ENCODE measurements at regions not wholly inside any gene's neighbourhood (a gene's known extent, or its start where the extent isn't known, plus 50 kb on each side); places are given as distances from the start of the nearest gene placed in this dataset.

- DNase-seq (ENCODE audit: low spot score): no peak
These were observed 57.5 kb upstream of the PRR23E start for GRCh38 chr3:127135241-127136023.

DNA sequence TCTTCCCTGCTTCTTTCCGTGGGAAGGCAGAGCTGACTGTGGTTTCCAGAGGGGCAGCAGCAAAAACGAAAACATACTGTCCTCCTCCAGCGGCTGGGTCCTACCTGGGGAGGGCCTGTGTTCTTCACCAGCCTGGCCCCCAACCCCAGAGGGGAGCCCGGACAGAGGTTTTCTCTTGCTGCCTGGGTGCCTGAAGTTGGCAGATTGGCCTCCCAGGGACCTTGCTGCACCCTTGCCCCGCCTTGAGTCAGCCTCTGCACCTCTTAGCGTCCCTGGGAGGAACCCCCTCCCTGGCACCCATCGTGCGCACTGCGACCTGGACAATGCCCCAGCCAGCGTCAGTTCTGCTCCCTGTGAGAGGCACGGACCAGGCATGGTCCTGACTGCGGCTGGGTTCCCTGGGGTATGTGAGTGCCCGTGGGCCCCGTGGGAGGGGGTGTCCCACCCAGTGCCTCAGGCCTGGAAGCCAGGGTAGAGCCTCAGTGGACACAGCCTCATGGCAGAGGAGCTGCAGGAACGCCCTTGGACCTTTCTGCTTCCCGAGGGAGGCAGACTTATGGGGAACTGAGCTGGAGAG lies 56.8 kb upstream of the PRR23E start:
- no peak for DNase-seq (ENCODE audit: low spot score)

GRCh38 chr3:127136706-127137105 lies 56.2 kb upstream of the PRR23E start:
- no peak for DNase-seq (ENCODE audit: low spot score)

DNA sequence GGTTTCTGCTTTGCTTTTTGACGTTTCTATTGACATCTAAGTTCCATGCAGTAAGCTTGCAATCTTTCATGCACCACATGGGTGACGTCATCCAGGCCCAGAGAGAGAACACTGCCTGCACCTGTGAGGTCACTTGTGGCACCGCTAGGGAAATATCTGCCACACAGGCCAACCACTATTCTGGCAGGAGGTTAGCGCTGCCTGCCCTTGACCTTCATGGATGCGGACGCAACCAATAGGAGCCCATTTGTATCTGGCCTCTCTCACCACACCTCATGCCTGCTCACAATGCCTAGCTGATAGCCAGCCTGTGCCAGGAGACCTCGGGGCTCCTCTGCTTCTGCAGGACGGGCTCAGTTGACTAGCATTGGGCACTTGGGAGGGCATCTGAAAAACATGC lies 55.8 kb upstream of the PRR23E start:
- DNase-seq (ENCODE audit: low spot score): no peak

DNA sequence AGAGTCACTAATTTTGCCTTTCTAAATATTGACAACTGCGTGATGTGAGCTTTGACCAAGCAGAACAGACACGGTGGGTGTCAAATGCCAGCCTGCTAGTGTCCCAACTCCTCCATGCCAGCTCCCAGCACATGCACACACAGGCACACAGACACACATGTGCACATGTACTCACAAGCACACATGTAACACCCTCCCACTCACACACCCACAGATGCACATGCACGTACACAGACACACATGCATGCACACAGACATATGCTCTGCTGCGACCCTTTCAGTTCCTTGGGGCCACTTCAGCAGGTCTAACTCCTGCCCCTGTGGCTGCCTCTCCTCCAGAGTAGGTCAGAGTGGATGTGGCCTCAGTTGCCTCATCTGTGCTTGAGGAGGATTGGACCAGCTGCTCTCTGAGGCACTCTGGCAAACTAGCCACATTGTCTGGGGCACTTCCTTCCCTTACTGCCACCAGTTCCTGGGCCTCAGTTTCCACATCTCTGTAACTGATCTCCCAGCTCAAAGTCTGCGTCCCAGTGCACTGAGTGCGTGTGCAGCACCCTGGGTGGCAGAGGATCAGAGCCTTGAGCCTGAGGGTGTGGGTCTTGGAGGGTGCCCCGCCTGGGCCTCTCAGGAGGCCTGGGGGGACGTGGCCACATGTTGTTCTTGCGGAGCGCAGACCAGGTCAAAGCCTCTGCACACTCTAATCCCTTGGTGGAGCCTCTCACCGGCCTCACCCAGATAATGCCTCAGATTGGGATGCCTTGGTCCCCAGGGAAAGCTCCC lies 55.0 kb upstream of the PRR23E start:
- DNase-seq (ENCODE audit: low spot score): no peak

DNA sequence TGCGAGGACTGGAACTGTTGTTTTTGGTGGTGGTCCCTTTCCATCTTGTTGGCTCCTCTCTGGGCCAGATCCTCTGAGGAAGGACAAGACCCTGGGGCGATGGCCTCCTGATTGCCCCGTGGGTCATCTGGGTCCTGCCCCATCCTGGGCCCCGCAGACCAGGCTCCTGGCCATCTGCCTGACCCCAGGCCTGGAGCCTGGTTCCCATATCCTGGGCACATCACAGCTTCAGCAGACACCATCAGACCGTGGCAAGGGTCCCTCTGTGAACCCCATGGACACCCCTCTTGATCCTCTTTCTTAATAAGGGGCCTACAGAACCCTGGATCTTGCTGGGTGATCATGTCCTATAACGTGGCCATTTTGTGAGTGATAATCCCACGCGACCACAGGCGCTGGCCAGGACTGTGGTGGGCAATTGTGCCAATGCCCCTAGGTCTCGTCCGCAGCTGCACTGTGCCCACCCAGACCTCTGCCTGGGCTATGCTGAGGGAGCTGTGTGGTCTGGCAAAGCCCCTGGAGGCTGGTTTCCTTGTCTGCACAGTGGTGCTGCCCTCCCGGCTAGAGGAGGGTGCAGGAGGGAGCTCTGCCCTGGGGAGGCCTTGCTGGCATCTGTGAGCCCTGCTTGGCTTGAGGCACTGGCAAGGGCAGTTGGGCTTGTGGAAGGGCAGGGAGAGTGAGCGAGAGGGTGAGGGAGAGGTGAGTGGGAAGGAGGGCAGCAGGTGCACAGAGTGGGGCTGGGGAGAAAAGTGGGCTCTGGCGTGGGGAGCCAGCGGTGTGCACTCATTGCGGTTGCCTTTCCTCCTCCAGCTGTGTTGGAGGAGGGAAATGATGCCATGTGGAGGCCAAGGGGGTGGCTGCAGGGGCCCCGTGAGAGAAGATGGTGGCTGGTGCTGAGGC lies 53.1 kb upstream of the PRR23E start:
- no peak for DNase-seq (ENCODE audit: low spot score)

DNA sequence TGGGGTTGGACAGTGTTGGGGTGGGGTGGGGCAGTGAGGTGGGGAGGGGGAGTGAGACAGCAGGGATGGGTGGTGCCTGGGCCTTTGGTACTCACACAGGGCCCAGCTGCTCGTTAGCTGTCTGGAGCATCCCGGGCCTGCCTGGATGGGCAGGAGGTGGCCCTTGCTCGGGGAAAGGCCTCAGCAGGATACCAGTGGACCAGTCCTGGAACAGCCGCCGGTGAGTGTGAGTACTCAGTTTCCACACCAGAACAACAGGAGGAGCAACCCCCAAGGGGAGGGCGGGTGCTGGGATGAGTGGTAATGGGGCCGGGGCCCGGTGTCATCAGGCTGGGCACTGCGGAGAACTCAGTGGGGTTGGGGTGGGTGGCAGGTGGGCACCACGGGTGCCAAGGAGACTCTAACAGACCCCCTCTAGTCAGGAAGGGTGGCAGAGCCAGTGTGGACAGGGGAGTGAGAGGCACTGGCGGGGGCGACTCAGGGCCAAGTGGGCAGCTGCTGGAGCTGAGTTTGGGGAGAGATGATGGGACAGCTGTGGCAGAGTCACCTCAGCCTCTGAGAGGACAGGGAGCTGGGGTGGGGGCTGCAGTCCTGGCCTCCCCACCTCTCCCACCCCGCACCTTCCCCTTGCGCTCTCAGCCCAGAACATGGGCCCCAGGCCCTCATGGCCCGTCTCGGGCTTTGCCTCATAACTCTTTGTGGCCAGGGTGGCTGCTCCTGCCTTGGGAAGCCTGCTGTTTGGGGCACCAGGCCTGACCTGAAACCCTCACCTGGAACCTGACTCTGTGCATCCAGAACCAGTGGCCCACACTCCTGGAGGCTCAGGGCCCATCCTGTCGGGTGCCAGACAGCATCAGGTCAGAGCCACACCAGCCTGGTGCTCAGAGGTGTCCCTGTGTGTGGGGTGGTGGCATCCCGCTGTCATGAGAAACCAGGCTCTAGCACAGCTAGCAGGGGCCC lies 52.1 kb upstream of the PRR23E start:
- no peak for DNase-seq (ENCODE audit: low spot score)

GRCh38 chr3:127141921-127142730 lies 50.8 kb upstream of the PRR23E start:
- DNase-seq (ENCODE audit: low spot score): peak; percentile 39
